Psoas muscle (tissue), 7 donors: ENCODE measurements at regions not wholly inside any gene's neighbourhood (a gene's known extent, or its start where the extent isn't known, plus 50 kb on each side); places are given as distances from the start of the nearest gene placed in this dataset.

Source experiments
- ATAC-seq, 4 donors: fragments of 200-7000 bp; cut with Tn5 transposase; one replicate each; pipeline ENCODE4 v1.9.1; 2020; ENCODE audit warnings: moderate library complexity in 3 of 4, mild to moderate bottlenecking in 2 of 4
- DNase-seq, 2 donors: peaks; one replicate each; pipeline ENCODE4 v3.0.0-alpha.2; 2020
- H3K27ac ChIP-seq: fragments of 200-600 bp; one replicate; pipeline ENCODE4 v1.8.0; 2022
- H3K27me3 ChIP-seq, 3 donors: fragments of 200-600 bp in 1 of 3; one replicate each; pipeline versions ENCODE4 v1.6.1 to v1.8.0; 2013 to 2022; ENCODE audit warnings: low read length in 2 of 3, mild to moderate bottlenecking in 2 of 3, moderate library complexity in 1 of 3; ENCODE audit not compliant: insufficient read depth in 3 of 3
- H3K36me3 ChIP-seq, 2 donors: fragments of 200-600 bp in 1 of 2; one replicate each; pipeline versions ENCODE4 v1.6.1 to v1.8.0; 2013 to 2022; ENCODE audit warnings: low read depth in 1 of 2, mild to moderate bottlenecking in 1 of 2, moderate library complexity in 1 of 2; ENCODE audit not compliant: insufficient read depth in 1 of 2
- H3K4me1 ChIP-seq: fragments of 200-600 bp; one replicate; pipeline ENCODE4 v1.8.0; 2022
- H3K4me3 ChIP-seq: fragments of 200-600 bp; one replicate; pipeline ENCODE4 v1.8.0; 2022; ENCODE audit warnings: mild to moderate bottlenecking
- H3K9me3 ChIP-seq: fragments of 200-600 bp; one replicate; pipeline ENCODE4 v1.8.0; 2022
- CTCF ChIP-seq: fragments of 200-600 bp; IDR thresholded peaks from one replicate; pipeline ENCODE4 v1.8.0; 2022; ENCODE audit warnings: antibody characterized with exemption
- WGBS, 3 donors: extraction: QIAGEN DNeasy Blood & Tissue Kit; methylation state at CpG; one replicate each; pipeline versions ENCODE4 v1.1.6 to v1.1.7; 2013; 5-methylcytosine and 5-hydroxymethylcytosine counted together
- intact Hi-C, 2 donors: fragments of 100-400 bp; cut with DNase I; formaldehyde crosslinking; loops; one replicate each; pipeline versions ENCODE4 v1.11.0 to v1.14.2; 2022
- donor health status: healthy with polysubstance abuse.
- donor health status: DM: no; HTN: no; CAD: no; lungs with moderate emphysema.
- donor health status: Bipolar disorder and iron deficiency.
- donor health status: healthy.
- donor health status: DM: yes; HTN: yes; CAD: no.
- donor health status: DM: no; HTN: no; CAD: no.
- donor health status: DM: yes; HTN: yes; CAD: no.

GRCh38 chr14:82533351-82533750 is 999.7 kb upstream of the SEL1L start:
- H3K27me3 ChIP-seq: no peaks in the 10 kb centered on the region
- H3K4me3 ChIP-seq: no peak overlapping the region
- intact Hi-C loops: no loop called here
- 52 to 75% (median 73%) methylated on average over 2 of the region's 2 CpGs for WGBS, 3 donors
- no peaks in the 10 kb centered on the region for H3K36me3 ChIP-seq
- DNase-seq: no peak
- ATAC-seq: no peak
- TF ChIP-seq CTCF: no peak
- H3K4me1 ChIP-seq: no peaks in the 10 kb centered on the region
- H3K9me3 ChIP-seq: no peaks in the 10 kb centered on the region
- H3K27ac ChIP-seq: no peak overlapping the region

GRCh38 chr14:82536566-82536965 is 1002.9 kb upstream of the SEL1L start:
- intact Hi-C loops: no loop called here

GRCh38 chr14:82537831-82538230 is 1004.2 kb upstream of the SEL1L start:
- intact Hi-C loops: no loop called here
- Histone ChIP-seq H3K27me3 (no peaks in the 10 kb centered on the region), H3K4me1 (no peaks in the 10 kb centered on the region), H3K27ac (no peak overlapping the region), H3K36me3 (no peaks in the 10 kb centered on the region), H3K9me3 (no peaks in the 10 kb centered on the region), H3K4me3 (no peak overlapping the region)
- no peak for ATAC-seq
- 67 to 77% (median 73%) methylated on average over 3 of the region's 3 CpGs for whole genome bisulfite sequencing, 3 donors
- DNase-seq: no peak
- no peak for TF ChIP-seq CTCF

More at GRCh38 chr14:82536566-82536965, 1002.9 kb upstream of the SEL1L start:
- ATAC-seq (no peak), DNase-seq (no peak)
- WGBS, 3 donors: 69 to 77% (median 72%) methylated on average over 2 of the region's 2 CpGs
- Histone ChIP-seq H3K27ac (no peak overlapping the region), H3K27me3 (no peaks in the 10 kb centered on the region), H3K4me1 (no peaks in the 10 kb centered on the region), H3K36me3 (no peaks in the 10 kb centered on the region), H3K4me3 (no peak overlapping the region), H3K9me3 (no peaks in the 10 kb centered on the region)
- TF ChIP-seq CTCF: no peak

- Histone ChIP-seq H3K36me3 (no peaks in the 10 kb centered on the region), H3K27me3 (no peaks in the 10 kb centered on the region), H3K4me3 (no peak overlapping the region), H3K27ac (no peak overlapping the region), H3K4me1 (no peaks in the 10 kb centered on the region), H3K9me3 (no peaks in the 10 kb centered on the region)
- DNase-seq: no peak
- intact Hi-C loops: no loop called here
- no peak for ATAC-seq
- WGBS, 3 donors: 69 to 74% (median 71%) methylated on average over 2 of the region's 2 CpGs
- no peak for TF ChIP-seq CTCF
These were observed 1012.7 kb upstream of the SEL1L start for GRCh38 chr14:82546401-82546800.

GRCh38 chr14:82549306-82549990 is 1015.8 kb upstream of the SEL1L start:
- no peak for TF ChIP-seq CTCF
- ATAC-seq (no peak), DNase-seq (no peak)
- intact Hi-C loops: no loop called here
- Histone ChIP-seq H3K27me3 (no peaks in the 10 kb centered on the region), H3K27ac (no peak overlapping the region), H3K9me3 (no peaks in the 10 kb centered on the region), H3K4me1 (no peaks in the 10 kb centered on the region), H3K36me3 (no peaks in the 10 kb centered on the region), H3K4me3 (no peak overlapping the region)
- WGBS, 3 donors: 49 to 54% (median 52%) methylated on average over 9 of the region's 9 CpGs
